Neuronal stem cell (in vitro differentiated cells): ENCODE measurements at regions not wholly inside any gene's neighbourhood (a gene's known extent, or its start where the extent isn't known, plus 50 kb on each side); places are given as distances from the start of the nearest gene placed in this dataset.

Experiments
- DNase-seq: peaks from one replicate; pipeline ENCODE4 v3.0.0-alpha.2; 2013; ENCODE audit warnings: low spot score
- H2AFZ ChIP-seq: one replicate; pipeline ENCODE4 v1.6.1; 2013; ENCODE audit warnings: mild to moderate bottlenecking, low read length, inconsistent platforms
- H2AK5ac ChIP-seq: 2 replicates; pipeline ENCODE4 v1.6.1; 2013; ENCODE audit warnings: low read depth, mild to moderate bottlenecking, inconsistent platforms, low read length, moderate library complexity, mixed read lengths
- H2BK120ac ChIP-seq: 2 replicates; pipeline ENCODE4 v1.6.1; 2013; ENCODE audit warnings: low read depth, mild to moderate bottlenecking, inconsistent platforms, low read length, moderate library complexity, mixed read lengths
- H2BK12ac ChIP-seq: one replicate; pipeline ENCODE4 v1.6.1; 2013; ENCODE audit warnings: low read length, inconsistent platforms
- H2BK15ac ChIP-seq: 2 replicates; pipeline ENCODE4 v1.6.1; 2013; ENCODE audit warnings: mild to moderate bottlenecking, low read length, inconsistent platforms, mixed read lengths
- H2BK5ac ChIP-seq: one replicate; pipeline ENCODE4 v1.6.1; 2013; ENCODE audit warnings: inconsistent platforms, mild to moderate bottlenecking, low read length, moderate library complexity
- H3K14ac ChIP-seq: one replicate; pipeline ENCODE4 v1.6.1; 2013; ENCODE audit warnings: low read length, inconsistent platforms
- H3K18ac ChIP-seq: 2 replicates; pipeline ENCODE4 v1.6.1; 2013; ENCODE audit warnings: low read length, inconsistent platforms
- H3K23ac ChIP-seq: 2 replicates; pipeline ENCODE4 v1.6.1; 2013; ENCODE audit warnings: low read depth, mild to moderate bottlenecking, mixed read lengths, low read length, inconsistent platforms; ENCODE audit not compliant: poor library complexity
- H3K27ac ChIP-seq: replicated peaks from 3 replicates; pipeline ENCODE4 v1.5.1; 2013; ENCODE audit warnings: low read length, inconsistent platforms
- H3K27me3 ChIP-seq, 3 experiments: 2 replicates each; pipeline ENCODE4 v1.6.1; 2013; ENCODE audit warnings: low read length in 3 of 3, mild to moderate bottlenecking in 2 of 3, inconsistent platforms in 1 of 3, low read depth in 1 of 3, mixed read lengths in 1 of 3, moderate library complexity in 1 of 3; ENCODE audit not compliant: control insufficient read depth in 3 of 3, insufficient read depth in 3 of 3
- H3K36me3 ChIP-seq, 2 donors: replicated peaks in 1 of 2; 2 replicates each; pipeline ENCODE4 v1.6.1; 2013; ENCODE audit warnings: low read length in 2 of 2; ENCODE audit not compliant: control insufficient read depth in 2 of 2, insufficient read depth in 2 of 2
- H3K4ac ChIP-seq: 2 replicates; pipeline ENCODE4 v1.6.1; 2013; ENCODE audit warnings: inconsistent platforms, mild to moderate bottlenecking, low read length, moderate library complexity
- H3K4me1 ChIP-seq, 2 donors: 1 replicate in 1 of 2; 2 replicates in 1 of 2; pipeline ENCODE4 v1.6.1; 2013; ENCODE audit warnings: low read length in 2 of 2, low read depth in 1 of 2; ENCODE audit not compliant: control insufficient read depth in 2 of 2, insufficient read depth in 1 of 2
- H3K4me2 ChIP-seq: one replicate; pipeline ENCODE4 v1.6.1; 2013; ENCODE audit warnings: mild to moderate bottlenecking, low read length, inconsistent platforms; ENCODE audit not compliant: insufficient read depth, poor library complexity, severe bottlenecking
- H3K4me3 ChIP-seq, 2 donors: 2 replicates each; pipeline ENCODE4 v1.5.1; 2013; ENCODE audit warnings: low read length in 2 of 2, mild to moderate bottlenecking in 2 of 2, inconsistent platforms in 1 of 2, moderate library complexity in 1 of 2
- H3K79me1 ChIP-seq: one replicate; pipeline ENCODE4 v1.6.1; 2013; ENCODE audit warnings: low read depth, mild to moderate bottlenecking, inconsistent platforms, low read length, moderate library complexity
- H3K9ac ChIP-seq: one replicate; pipeline ENCODE4 v1.6.1; 2013; ENCODE audit warnings: mild to moderate bottlenecking, low read depth, low read length, inconsistent platforms; ENCODE audit not compliant: poor library complexity
- H3K9me3 ChIP-seq, 2 donors: replicated peaks in 1 of 2; 2 replicates each; pipeline versions ENCODE3 to v1.6.1; 2013; ENCODE audit warnings: low read length in 2 of 2, mild to moderate bottlenecking in 2 of 2, inconsistent platforms in 1 of 2, low read depth in 1 of 2, mixed read lengths in 1 of 2, moderate library complexity in 1 of 2; ENCODE audit not compliant: control insufficient read depth in 2 of 2, insufficient read depth in 1 of 2
- H4K8ac ChIP-seq: one replicate; pipeline ENCODE4 v1.6.1; 2013; ENCODE audit warnings: low read depth, mild to moderate bottlenecking, inconsistent platforms, low read length, moderate library complexity
- H4K91ac ChIP-seq: one replicate; pipeline ENCODE4 v1.6.1; 2013; ENCODE audit warnings: low read length, low read depth, mild to moderate bottlenecking, inconsistent platforms; ENCODE audit not compliant: poor library complexity
- WGBS, 2 donors: extraction: QIAGEN DNeasy Blood & Tissue Kit; methylation state at CpG; one replicate each; pipeline ENCODE4 v1.1.7; 2013; ENCODE audit warnings: missing lambda C conversion rate in 2 of 2, mixed read lengths in 1 of 2; ENCODE audit not compliant: insufficient read length in 2 of 2, insufficient replicate concordance in 1 of 2; ENCODE audit errors: extremely low coverage in 2 of 2; 5-methylcytosine and 5-hydroxymethylcytosine counted together

DNA sequence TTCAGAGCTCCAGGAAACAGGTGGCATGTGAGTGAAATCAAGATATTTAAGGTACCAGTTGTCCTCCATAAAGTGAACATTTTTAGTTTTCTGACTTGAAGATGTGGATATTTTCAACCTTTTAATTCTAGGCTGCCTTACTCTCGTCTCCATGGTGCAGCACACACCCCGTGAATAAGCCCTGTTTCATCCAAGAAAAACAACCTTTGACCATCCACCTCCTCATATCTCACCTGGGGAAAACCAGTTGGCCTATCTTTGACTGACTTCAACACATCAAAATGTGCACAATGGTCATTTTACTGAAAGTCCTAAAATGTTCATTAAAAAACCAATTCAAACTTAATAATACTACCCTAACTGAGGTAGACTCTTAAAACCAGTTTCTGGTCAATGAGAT lies 73.8 kb upstream of the CD2AP start:
- H3K27me3 ChIP-seq = no peaks in the 10 kb centered on the region
- H3K9ac ChIP-seq = no peak overlapping the region
- H3K27ac ChIP-seq = no peak overlapping the region
- no peak overlapping the region for H3K4ac ChIP-seq
- no peak overlapping the region for H2BK5ac ChIP-seq
- no peak overlapping the region for H2BK12ac ChIP-seq
- H3K4me3 ChIP-seq = no peak overlapping the region
- H3K18ac ChIP-seq = no peak overlapping the region
- H4K91ac ChIP-seq = no peak overlapping the region
- no peak overlapping the region for H2AFZ ChIP-seq
- H3K36me3 ChIP-seq = no peaks in the 10 kb centered on the region
- no peak overlapping the region for H4K8ac ChIP-seq
- no peaks in the 10 kb centered on the region for H3K9me3 ChIP-seq
- WGBS, 2 donors = no CpG with 5 or more reads among the region's 2 CpGs
- no peak for DNase-seq
- no peak overlapping the region for H2BK120ac ChIP-seq
- H3K14ac ChIP-seq = no peak overlapping the region
- no peak overlapping the region for H3K4me2 ChIP-seq
- H3K79me1 ChIP-seq = no peaks in the 10 kb centered on the region
- H2BK15ac ChIP-seq = no peak overlapping the region
- no peak overlapping the region for H2AK5ac ChIP-seq
- no peaks in the 10 kb centered on the region for H3K4me1 ChIP-seq
- H3K23ac ChIP-seq = no peak overlapping the region

DNA sequence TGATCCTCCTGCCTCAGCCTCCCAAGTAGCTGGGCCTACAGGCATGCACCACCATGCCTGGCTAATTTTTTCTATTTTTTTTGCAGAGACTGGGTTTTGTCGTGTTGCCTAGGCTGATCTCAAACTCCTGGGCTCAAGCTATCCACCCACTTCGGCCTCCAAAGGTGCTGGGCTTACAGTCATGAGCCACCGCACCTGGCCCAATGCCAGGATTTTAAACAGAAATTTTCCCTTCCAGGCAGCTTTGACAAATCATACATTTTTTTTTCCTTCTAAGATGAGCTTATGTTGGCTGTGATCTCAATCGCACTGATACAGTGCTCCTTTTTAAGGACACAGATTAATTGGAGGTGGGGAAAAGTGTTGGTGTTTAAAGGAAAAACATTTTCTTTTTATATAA lies 73.2 kb upstream of the CD2AP start:
- H3K4ac ChIP-seq = no peak overlapping the region
- H3K36me3 ChIP-seq = no peaks in the 10 kb centered on the region
- no peak overlapping the region for H2BK12ac ChIP-seq
- no peak overlapping the region for H4K91ac ChIP-seq
- no peak overlapping the region for H3K4me3 ChIP-seq
- no peak overlapping the region for H3K27ac ChIP-seq
- no peaks in the 10 kb centered on the region for H3K4me1 ChIP-seq
- H2AFZ ChIP-seq = no peak overlapping the region
- H3K23ac ChIP-seq = no peak overlapping the region
- no peak overlapping the region for H4K8ac ChIP-seq
- no peaks in the 10 kb centered on the region for H3K9me3 ChIP-seq
- H3K4me2 ChIP-seq = no peak overlapping the region
- H3K27me3 ChIP-seq = no peaks in the 10 kb centered on the region
- no peak overlapping the region for H3K14ac ChIP-seq
- no peaks in the 10 kb centered on the region for H3K79me1 ChIP-seq
- H2AK5ac ChIP-seq = no peak overlapping the region
- H3K9ac ChIP-seq = no peak overlapping the region
- no peak overlapping the region for H2BK120ac ChIP-seq
- WGBS, 2 donors = no CpG with 5 or more reads among the region's 4 CpGs
- no peak overlapping the region for H3K18ac ChIP-seq
- H2BK5ac ChIP-seq = no peak overlapping the region
- no peak overlapping the region for H2BK15ac ChIP-seq
- no peak for DNase-seq

DNA sequence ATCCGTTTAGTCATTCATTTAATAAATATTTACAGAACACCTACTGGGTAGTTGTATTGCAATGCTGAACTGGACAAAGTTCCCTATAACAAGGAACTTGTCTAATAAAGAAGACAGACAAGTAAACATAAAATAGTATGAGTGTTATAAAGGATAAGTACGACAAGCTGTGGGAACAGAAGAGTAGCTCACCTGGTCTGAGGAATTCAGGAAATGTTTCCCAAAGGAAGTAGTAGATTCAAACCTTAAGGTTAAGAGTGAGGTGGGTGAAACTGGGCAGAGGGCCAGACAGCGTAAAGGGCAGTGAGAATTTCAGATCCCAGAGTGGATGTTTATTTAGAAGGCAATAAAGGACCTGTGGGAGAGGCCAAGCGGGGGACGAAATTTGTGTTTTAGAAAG lies 72.3 kb upstream of the CD2AP start:
- Histone ChIP-seq H4K91ac (no peak overlapping the region), H2BK15ac (no peak overlapping the region), H2BK12ac (no peak overlapping the region), H3K4me1 (no peaks in the 10 kb centered on the region), H3K4me3 (no peak overlapping the region), H3K4me2 (no peak overlapping the region), H2AK5ac (no peak overlapping the region), H3K18ac (no peak overlapping the region), H3K79me1 (no peaks in the 10 kb centered on the region), H3K36me3 (no peaks in the 10 kb centered on the region), H3K23ac (no peak overlapping the region), H4K8ac (no peak overlapping the region), H2BK5ac (no peak overlapping the region), H3K27me3 (no peaks in the 10 kb centered on the region), H2BK120ac (no peak overlapping the region), H2AFZ (no peak overlapping the region), H3K27ac (no peak overlapping the region), H3K4ac (no peak overlapping the region), H3K14ac (no peak overlapping the region), H3K9me3 (no peaks in the 10 kb centered on the region), H3K9ac (no peak overlapping the region)
- WGBS, 2 donors = no CpG with 5 or more reads among the region's 5 CpGs
- no peak for DNase-seq

DNA sequence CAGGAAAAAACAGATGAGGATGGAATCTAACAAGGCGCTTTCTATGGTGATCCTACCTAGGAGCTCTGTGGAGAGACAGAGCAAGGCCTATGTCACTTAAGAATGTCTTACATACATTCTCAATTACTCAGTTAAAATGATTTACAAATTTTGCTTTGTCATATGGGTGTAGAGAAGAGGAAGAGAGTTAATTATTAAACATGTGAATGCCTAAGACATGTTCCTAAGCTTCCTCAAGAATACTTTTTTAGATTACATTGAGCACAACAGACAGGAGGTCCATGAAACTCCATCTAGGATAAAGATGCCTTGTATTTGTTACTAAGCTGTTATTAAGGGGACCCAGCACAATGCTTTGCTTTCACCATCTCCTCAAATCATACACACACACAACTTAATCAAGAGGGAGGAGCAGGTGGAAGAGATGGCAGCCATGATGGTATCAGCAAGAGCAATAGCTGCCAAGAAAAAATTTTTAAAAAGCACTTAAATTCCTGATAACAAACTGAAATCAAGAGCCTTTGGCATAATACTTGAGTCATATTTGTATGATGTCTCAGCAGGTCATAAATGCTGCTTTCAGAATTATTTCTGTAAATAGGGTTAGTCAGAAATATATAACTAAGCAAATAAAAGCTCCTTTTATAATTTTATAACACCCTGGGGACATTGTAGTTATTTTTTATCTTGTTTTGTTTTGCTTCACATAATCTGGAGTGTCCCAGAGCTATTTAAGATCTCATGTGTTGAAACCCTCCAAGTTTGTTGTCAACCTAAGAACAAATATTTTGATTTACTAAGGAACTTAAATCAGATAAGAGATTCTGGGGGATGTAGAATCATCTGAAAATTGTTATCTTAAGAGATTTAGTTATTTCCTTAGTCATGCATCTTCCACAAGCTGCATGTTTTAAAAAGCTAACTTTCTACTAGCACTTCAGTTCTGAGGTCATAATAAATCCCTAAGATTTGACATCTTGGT lies 70.0 kb upstream of the CD2AP start:
- no CpG with 5 or more reads among the region's 1 CpG for WGBS, 2 donors
- Histone ChIP-seq H3K14ac (no peak overlapping the region), H2BK15ac (no peak overlapping the region), H4K8ac (no peak overlapping the region), H3K27ac (no peak overlapping the region), H3K36me3 (no peaks in the 10 kb centered on the region), H2BK12ac (no peak overlapping the region), H3K79me1 (no peaks in the 10 kb centered on the region), H3K4ac (no peak overlapping the region), H3K9me3 (no peaks in the 10 kb centered on the region), H3K9ac (no peak overlapping the region), H2BK120ac (no peak overlapping the region), H2AK5ac (no peak overlapping the region), H3K4me2 (no peak overlapping the region), H2AFZ (no peak overlapping the region), H3K4me3 (no peak overlapping the region), H2BK5ac (no peak overlapping the region), H3K18ac (no peak overlapping the region), H3K23ac (no peak overlapping the region), H3K27me3 (no peaks in the 10 kb centered on the region), H3K4me1 (no peaks in the 10 kb centered on the region), H4K91ac (no peak overlapping the region)
- no peak for DNase-seq
